BE2C (cell line): ENCODE measurements at regions not wholly inside any gene's neighbourhood (a gene's known extent, or its start where the extent isn't known, plus 50 kb on each side); places are given as distances from the start of the nearest gene placed in this dataset.

ENCODE experiments used
- DNase-seq: peaks from one replicate; pipeline ENCODE4 v3.0.0-alpha.2; 2020
- H3K27me3 ChIP-seq: fragments of 250-450 bp; sonication (Bioruptor Pico); 2 replicates; pipeline ENCODE4 v1.5.1; 2020; ENCODE audit warnings: mild to moderate bottlenecking
- H3K36me3 ChIP-seq: fragments of 250-450 bp; sonication (Bioruptor Pico); 2 replicates; pipeline ENCODE4 v1.5.1; 2020; ENCODE audit warnings: mild to moderate bottlenecking
- H3K4me1 ChIP-seq: fragments of 250-450 bp; sonication (Bioruptor Pico); 2 replicates; pipeline ENCODE4 v1.5.1; 2020
- H3K4me3 ChIP-seq: 2 replicates; pipeline ENCODE4 v1.5.1; 2011; ENCODE audit warnings: low read depth, low read length
- H3K9me3 ChIP-seq: fragments of 250-450 bp; sonication (Bioruptor Pico); 2 replicates; pipeline ENCODE4 v1.5.1; 2020
- TF ChIP-seq, protein P1 (sequence below): IDR thresholded peaks from 2 replicates; pipeline ENCODE4 v1.5.1; 2012; ENCODE audit warnings: mild to moderate bottlenecking, low read depth, low read length

GRCh38 chr22:27150544-27150941, 493.2 kb downstream of the MIAT start:
- Histone ChIP-seq H3K4me3 (peak overlapping the region; percentile 47), H3K36me3 (no peaks in the 10 kb centered on the region), H3K27me3 (no peaks in the 10 kb centered on the region), H3K9me3 (no peaks in the 10 kb centered on the region), H3K4me1 (0 out of 2 replicates have a peak, but pooled peaks cover 2% of the 10 kb centered on the region)
- no peak for DNase-seq
- TF ChIP-seq, protein P1, sequence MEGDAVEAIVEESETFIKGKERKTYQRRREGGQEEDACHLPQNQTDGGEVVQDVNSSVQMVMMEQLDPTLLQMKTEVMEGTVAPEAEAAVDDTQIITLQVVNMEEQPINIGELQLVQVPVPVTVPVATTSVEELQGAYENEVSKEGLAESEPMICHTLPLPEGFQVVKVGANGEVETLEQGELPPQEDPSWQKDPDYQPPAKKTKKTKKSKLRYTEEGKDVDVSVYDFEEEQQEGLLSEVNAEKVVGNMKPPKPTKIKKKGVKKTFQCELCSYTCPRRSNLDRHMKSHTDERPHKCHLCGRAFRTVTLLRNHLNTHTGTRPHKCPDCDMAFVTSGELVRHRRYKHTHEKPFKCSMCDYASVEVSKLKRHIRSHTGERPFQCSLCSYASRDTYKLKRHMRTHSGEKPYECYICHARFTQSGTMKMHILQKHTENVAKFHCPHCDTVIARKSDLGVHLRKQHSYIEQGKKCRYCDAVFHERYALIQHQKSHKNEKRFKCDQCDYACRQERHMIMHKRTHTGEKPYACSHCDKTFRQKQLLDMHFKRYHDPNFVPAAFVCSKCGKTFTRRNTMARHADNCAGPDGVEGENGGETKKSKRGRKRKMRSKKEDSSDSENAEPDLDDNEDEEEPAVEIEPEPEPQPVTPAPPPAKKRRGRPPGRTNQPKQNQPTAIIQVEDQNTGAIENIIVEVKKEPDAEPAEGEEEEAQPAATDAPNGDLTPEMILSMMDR, result no peak

DNA sequence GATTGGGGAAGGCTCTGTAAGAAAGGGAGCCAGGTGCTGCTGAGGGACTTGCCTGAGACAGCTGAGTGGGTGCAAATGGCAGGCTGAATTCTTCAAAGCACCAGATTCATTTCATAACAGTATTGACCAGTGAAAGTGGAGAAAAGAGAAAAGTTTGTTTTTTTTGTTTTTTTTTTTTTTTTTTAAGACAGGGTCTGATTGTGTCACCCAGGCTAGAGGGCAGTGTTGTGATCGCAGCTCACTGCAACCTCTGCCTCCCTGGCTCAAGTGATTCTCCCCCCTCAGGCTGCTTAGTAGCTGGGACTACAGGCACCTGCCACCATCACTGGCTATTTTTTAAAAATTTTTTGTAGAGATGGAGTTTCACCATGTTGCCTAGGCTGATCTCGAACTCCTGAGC, 494.0 kb downstream of the MIAT start:
- DNase-seq, result no peak
- TF ChIP-seq, protein P1, result peak; percentile 25; the same call in 1 of the 2 replicates
- 0 out of 2 replicates have a peak, but pooled peaks cover 2% of the 10 kb centered on the region for H3K4me1 ChIP-seq
- H3K9me3 ChIP-seq, result no peaks in the 10 kb centered on the region
- no peaks in the 10 kb centered on the region for H3K36me3 ChIP-seq
- no peaks in the 10 kb centered on the region for H3K27me3 ChIP-seq
- no peak overlapping the region for H3K4me3 ChIP-seq

- Histone ChIP-seq H3K36me3 (no peaks in the 10 kb centered on the region), H3K9me3 (no peaks in the 10 kb centered on the region), H3K4me1 (0 out of 2 replicates have a peak, but pooled peaks cover 2% of the 10 kb centered on the region), H3K4me3 (no peak overlapping the region), H3K27me3 (no peaks in the 10 kb centered on the region)
- no peak for DNase-seq
- TF ChIP-seq, protein P1, result no peak
Measured at GRCh38 chr22:27152033-27152432, 494.6 kb downstream of the MIAT start.

DNA sequence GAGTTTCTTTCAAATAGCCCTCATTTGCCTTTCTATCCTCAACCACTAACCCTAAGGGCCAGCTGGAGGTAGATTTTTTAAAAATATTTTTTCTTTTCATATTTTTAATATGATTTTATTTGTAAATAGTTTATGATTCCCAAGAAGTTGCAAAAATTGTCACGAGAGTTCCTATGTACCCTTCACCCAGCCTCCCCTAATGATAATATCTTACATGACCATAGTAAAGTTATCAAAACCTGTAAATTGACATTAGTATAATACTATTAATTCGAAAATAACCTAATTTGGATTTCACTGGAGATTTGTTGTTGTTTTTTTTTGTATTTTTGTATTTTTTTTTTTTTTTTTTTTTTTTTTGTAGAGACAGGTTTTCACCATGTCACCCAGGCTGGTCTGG, 495.5 kb downstream of the MIAT start:
- DNase-seq, result no peak
- Histone ChIP-seq H3K9me3 (no peaks in the 10 kb centered on the region), H3K27me3 (no peaks in the 10 kb centered on the region), H3K4me3 (no peak overlapping the region), H3K36me3 (no peaks in the 10 kb centered on the region), H3K4me1 (0 out of 2 replicates have a peak, but pooled peaks cover 2% of the 10 kb centered on the region)
- TF ChIP-seq, protein P1, result no peak

DNA sequence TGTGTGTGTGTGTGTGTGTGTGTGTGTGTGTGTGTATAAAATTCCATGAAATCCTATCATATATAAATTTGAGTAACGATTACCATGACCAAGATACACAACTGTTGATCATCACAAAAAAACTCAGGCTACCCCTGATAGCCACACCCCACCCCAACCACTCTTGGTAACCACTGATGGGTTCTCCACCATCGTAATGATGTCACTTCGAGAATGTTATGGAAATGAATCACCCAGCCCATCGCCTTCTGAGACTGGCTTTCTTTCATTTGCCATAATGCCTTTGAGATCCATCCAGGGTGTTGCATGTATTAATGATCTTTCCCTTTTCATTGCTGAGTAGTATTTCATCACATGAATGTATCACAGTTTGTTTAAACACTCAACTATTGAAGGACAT, 496.0 kb downstream of the MIAT start:
- H3K27me3 ChIP-seq, result no peaks in the 10 kb centered on the region
- TF ChIP-seq, protein P1, result no peak
- 0 out of 2 replicates have a peak, but pooled peaks cover 2% of the 10 kb centered on the region for H3K4me1 ChIP-seq
- no peak for DNase-seq
- H3K4me3 ChIP-seq, result no peak overlapping the region
- H3K9me3 ChIP-seq, result no peaks in the 10 kb centered on the region
- no peaks in the 10 kb centered on the region for H3K36me3 ChIP-seq

DNA sequence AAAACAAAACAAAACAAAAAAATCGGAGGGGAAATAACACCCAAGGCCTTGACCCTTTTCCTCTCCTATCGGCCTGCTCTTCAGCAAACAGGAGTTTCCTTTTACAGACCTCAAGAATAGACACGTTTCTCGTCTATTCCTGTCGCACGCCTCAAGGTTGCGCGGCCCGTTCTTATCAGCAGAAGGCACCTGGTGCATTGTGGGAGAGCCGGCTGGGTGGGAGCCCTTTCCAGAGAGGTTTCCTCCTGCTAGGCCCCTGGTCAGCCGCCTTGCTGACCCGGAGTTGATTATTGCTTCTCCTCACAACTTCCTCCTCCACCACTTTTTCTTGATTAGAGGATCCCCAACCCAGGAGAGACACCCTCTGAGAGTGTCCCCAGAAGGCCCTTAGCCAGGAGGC, 497.3 kb downstream of the MIAT start:
- H3K4me3 ChIP-seq, result no peak overlapping the region
- 0 out of 2 replicates have a peak, but pooled peaks cover 2% of the 10 kb centered on the region for H3K4me1 ChIP-seq
- no peaks in the 10 kb centered on the region for H3K9me3 ChIP-seq
- no peaks in the 10 kb centered on the region for H3K36me3 ChIP-seq
- H3K27me3 ChIP-seq, result no peaks in the 10 kb centered on the region
- TF ChIP-seq, protein P1, result no peak
- no peak for DNase-seq
